Transverse colon (tissue), 3 donors: ENCODE measurements at regions not wholly inside any gene's neighbourhood (a gene's known extent, or its start where the extent isn't known, plus 50 kb on each side); places are given as distances from the start of the nearest gene placed in this dataset.

Experiments used
- EP300 ChIP-seq: sonication (generic); formaldehyde crosslinking; IDR thresholded peaks from one replicate; pipeline ENCODE4 v1.6.1; 2017; ENCODE audit warnings: antibody characterized with exemption, low read depth
- POLR2A ChIP-seq: fragments of 450-650 bp; IDR thresholded peaks from one replicate; pipeline ENCODE4 v1.6.1; 2016; ENCODE audit warnings: antibody characterized with exemption, mild to moderate bottlenecking, moderate library complexity
- TF ChIP-seq, protein P1 (sequence below), 5 experiments: fragments of 200-600 bp in 3 of 5; fragments of 450-650 bp in 2 of 5; sonication (generic) in 3 of 5; IDR thresholded peaks; 1 replicate in 2 of 5; 2 replicates in 3 of 5; pipeline ENCODE4 v1.5.1; 2016 to 2017; ENCODE audit warnings: antibody characterized with exemption in 5 of 5, inconsistent platforms in 3 of 5, mild to moderate bottlenecking in 2 of 5, moderate library complexity in 1 of 5

DNA sequence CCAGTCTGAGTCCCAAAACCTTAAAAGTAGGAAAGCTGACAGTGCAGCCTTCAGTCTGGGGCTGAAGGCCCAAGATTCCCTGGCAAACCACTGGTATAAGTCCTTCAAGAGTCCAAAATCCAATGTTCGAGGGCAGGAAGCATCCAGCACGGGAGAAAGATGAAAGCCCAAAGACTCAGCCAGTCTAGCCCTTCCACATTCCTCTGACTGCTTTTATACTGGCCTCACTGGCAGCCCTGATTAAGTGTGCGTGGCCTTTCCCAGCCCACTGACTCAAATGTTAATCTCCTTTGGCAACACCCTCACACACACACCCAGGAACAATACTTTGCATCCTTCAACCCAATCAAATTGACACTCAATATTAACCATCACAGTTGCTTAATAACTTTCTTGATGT, 372.1 kb upstream of the CCDC196 start:
- TF ChIP-seq, protein P1, sequence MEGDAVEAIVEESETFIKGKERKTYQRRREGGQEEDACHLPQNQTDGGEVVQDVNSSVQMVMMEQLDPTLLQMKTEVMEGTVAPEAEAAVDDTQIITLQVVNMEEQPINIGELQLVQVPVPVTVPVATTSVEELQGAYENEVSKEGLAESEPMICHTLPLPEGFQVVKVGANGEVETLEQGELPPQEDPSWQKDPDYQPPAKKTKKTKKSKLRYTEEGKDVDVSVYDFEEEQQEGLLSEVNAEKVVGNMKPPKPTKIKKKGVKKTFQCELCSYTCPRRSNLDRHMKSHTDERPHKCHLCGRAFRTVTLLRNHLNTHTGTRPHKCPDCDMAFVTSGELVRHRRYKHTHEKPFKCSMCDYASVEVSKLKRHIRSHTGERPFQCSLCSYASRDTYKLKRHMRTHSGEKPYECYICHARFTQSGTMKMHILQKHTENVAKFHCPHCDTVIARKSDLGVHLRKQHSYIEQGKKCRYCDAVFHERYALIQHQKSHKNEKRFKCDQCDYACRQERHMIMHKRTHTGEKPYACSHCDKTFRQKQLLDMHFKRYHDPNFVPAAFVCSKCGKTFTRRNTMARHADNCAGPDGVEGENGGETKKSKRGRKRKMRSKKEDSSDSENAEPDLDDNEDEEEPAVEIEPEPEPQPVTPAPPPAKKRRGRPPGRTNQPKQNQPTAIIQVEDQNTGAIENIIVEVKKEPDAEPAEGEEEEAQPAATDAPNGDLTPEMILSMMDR (IDR thresholded peaks at IDR 0.05) = no peak
- TF ChIP-seq POLR2A = no peak
- no peak for TF ChIP-seq EP300
